HG03066 (cell line): ENCODE measurements at regions not wholly inside any gene's neighbourhood (a gene's known extent, or its start where the extent isn't known, plus 50 kb on each side); places are given as distances from the start of the nearest gene placed in this dataset.

Experiments
- ATAC-seq: cut with Tn5 transposase; IDR thresholded peaks from one replicate; pipeline ENCODE4 v1.9.1; 2021; ENCODE audit warnings: low read depth; ENCODE audit not compliant: unreplicated experiment

DNA sequence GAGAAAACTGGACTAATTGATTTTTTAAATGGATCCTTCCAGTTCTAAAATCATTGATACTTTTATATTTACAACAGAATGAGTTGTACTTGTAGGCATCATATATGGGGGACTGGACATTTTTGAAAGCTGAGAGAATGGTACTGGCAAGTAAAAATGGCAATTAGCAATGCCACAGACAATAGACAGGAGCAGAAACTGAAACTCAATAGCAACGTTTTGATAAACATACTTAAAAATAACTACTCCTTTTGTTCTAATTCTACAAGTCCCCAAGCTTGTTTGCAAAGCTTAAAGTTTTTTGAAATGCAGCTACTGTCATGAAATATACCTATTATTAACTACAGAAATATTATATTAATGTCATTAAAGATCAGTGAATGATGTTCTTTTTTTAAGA lies 52.8 kb upstream of the FBXL7 start:
- no peak for ATAC-seq

DNA sequence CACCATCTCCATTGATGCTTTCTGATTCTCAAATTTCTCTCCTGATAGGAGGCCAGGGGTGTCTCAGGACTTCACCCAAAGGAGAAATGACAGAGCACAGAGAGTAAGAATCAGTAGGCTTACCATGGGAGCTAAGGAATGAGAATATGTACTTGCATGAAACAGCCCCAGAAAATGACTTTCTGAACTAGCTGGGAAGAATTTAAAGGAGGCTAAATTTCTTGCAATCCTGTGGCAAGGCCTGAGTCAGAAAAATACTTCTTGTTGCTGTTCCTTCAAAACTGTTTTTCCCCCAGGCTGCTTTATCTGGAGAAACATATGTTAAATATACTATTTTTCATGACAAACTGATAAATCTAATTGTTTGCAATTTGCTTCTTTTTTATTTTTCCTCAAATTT lies 53.4 kb upstream of the FBXL7 start:
- ATAC-seq, result no peak

DNA sequence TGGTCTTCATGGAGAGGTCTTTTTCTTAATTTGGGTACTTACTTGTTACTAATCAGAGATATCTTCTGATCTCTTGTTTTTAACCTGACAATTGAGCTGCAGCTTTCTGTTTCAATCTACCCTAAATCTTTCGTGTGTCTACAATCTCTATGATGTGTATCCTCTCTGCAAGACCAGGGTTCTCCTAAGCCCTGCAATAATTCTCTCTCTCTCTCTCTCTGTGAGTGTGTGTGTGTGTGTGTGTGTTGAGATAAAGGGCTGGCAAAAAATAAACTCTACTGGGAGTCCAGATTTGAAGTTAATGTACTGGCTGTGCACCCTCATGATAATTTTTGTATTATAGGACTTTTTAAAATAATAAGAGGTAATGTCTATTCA lies 57.8 kb upstream of the FBXL7 start:
- ATAC-seq, result no peak

GRCh38 chr5:15441433-15442192 lies 58.4 kb upstream of the FBXL7 start:
- ATAC-seq, result no peak

DNA sequence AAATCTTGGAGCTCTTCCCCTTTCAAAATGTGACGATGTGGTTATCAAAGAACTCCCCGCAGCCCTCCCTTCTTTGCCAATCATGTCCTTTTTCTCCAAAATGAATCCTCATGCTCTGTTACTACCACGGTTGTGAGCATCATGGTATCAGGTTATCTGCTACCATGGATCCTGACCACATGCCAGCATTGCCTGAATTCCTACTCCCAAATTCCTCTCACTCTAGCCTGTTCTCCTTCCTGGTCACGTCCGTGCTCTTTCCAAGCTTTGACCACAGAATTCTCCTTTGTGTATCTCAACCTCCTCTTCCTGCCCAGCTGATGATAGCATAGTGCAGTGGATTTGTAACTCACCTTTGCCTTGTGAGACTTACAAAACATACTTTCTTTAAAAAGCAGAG lies 59.5 kb upstream of the FBXL7 start:
- ATAC-seq, result no peak

- ATAC-seq, result no peak
These were observed 60.2 kb upstream of the FBXL7 start for GRCh38 chr5:15439801-15440200.

- ATAC-seq, result no peak
These were observed 66.3 kb upstream of the FBXL7 start for GRCh38 chr5:15433709-15434108.

- no peak for ATAC-seq
These were observed 68.1 kb upstream of the FBXL7 start for GRCh38 chr5:15431923-15432322.

DNA sequence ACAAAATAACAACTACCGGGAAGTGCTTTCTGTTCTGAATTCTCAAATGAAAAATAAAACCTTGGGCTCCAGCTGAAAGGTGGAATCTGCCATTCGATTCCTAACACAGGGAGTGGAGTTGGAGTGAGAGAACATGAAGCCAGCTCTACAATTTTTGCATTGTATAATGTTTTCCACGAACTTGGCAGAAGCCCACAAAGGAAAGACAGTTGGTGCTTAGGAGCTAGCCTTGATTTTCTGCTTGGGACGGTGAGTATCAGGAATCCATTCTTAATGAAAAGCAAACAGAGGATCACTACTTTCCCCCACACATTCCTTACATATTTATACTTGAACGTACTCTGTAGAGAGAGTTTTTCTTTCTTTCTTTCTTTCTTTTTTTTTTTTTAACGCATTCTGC lies 74.2 kb upstream of the FBXL7 start:
- ATAC-seq, result no peak

- no peak for ATAC-seq
These were observed 75.2 kb upstream of the FBXL7 start for GRCh38 chr5:15424769-15425168.

DNA sequence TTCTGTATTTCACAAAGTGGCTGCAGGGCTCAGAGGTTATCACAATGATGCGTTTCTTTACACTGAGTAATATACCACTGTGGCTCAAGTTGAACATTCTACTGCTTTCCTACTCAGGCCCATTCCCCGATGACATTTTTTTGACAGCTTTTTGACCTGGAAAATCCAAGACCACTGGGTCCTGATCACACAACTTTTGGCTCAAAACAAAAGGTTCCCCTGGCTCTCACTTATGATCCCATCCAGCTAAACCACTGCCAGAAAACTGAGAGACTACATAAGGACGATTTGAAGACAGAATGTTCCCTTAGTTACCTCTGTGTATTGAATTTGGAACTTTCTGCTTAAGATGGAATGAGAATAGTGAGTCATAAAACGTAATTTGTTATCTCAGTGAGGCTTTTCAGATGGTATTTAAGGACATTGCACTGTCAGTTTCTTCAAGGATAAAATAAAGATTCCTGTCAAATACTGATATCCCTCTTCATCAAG lies 78.0 kb upstream of the FBXL7 start:
- no peak for ATAC-seq

DNA sequence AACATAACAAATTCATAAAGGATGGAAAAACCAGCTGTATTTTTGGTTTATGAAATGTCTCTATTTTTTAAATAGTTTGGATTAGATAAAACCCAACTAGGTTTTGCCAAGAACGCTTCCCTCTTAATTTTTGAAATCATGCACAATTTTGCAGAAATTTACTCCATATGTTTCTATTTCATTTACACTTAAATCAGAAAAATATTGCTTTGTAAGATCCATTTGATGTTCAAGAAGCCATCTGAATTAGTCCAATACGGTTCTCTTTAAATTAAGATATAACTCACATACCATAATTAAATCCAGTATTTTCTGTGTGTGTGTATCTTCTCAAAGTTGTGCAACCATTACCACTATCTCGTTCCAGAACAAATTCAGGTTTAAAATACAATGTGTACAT lies 78.6 kb upstream of the FBXL7 start:
- no peak for ATAC-seq

GRCh38 chr5:15420201-15420600 lies 79.8 kb upstream of the FBXL7 start:
- ATAC-seq, result no peak

- ATAC-seq, result no peak
These were observed 82.8 kb upstream of the FBXL7 start for GRCh38 chr5:15417156-15417555.

DNA sequence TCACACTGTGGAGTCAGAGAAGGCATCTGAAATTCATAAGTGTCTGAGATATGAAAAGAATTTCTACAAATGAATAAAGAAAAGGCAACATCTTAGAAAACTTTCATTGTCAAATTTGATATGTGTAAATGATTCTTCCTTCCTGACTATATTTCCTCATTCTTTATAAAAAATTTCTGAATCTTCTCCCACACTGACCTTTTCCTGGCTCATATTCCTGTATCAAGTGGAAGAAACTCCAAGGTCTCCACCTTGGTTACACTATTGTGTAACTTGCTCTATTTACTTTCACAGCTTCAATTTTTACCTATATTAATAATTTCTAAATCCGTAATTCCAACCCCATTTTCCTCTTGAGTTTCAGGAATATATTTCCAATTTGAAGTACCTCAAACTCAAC lies 93.5 kb upstream of the FBXL7 start:
- ATAC-seq, result no peak

DNA sequence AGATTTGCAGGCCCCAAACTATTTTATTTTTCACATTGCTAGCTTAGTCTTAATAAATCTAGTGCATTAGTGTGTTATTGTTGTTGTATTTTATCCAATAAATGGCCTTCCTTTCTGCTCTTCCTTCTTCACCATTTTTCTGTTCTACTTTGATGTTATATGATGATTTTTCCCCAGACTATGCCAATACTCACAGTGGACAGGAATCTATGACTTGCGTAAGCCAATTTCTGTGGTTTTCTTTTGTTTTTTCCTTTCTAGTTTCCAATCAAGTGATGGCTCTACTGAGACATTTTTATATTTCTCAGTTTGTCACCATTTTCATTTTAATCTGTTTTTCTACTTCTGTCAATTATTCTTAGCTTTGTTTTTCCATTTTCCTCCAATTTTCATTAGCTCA lies 106.8 kb upstream of the FBXL7 start:
- no peak for ATAC-seq

DNA sequence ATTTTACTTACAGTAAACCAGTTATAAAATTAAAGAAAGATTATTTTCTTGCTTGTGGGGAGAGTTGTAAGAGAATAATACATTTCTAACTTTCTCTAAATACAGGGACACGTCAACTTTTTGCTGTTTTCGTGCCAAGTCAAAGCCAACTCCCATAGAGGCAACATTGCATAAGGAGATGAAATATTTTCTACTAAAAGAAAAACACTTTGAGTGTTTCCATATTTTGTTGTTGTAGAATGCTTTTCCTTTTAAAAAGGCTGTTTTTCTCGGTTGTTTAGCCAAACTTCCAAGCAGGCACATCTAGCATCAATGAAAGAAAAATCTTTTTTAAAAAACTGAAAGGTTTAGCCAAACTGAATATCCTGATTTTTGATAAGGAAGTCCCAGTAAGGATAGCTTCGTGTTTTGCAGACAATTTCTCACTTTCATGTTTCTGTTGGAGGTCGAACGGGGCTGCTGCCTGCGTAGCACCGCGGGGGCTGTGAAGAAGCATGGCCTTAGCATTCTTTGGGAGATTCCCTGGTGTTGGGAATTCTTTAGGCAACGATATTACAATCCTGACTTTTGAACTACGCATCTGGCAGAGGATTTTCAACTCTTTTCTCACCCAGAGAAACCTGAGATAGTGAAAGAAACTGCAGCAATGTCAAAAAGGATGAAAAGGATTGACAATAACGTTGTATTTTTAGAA lies 108.1 kb upstream of the FBXL7 start:
- no peak for ATAC-seq

DNA sequence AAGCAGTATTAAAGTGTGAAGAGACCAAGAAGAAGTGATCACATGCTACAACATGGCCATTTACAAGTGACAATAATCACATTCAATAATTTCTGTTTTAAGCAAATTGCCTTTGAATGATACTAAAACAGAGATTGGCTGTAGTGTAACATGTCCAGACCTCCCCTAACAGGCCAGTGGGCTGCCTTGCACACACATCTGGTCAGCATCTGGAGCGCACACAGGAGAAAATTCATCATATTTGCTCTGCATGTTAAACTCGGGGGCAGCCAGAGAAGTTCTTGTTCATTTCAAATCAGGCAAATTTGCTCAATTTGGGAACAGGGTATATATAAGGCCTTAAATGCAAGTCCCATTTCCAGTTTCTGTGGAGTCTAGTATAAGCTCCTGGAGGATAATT lies 111.1 kb upstream of the FBXL7 start:
- no peak for ATAC-seq

- no peak for ATAC-seq
These were observed 112.0 kb upstream of the FBXL7 start for GRCh38 chr5:15387931-15388524.

GRCh38 chr5:15386122-15386521 lies 113.9 kb upstream of the FBXL7 start:
- ATAC-seq, result no peak

- ATAC-seq, result no peak
These were observed 114.4 kb upstream of the FBXL7 start for GRCh38 chr5:15385553-15385952.

DNA sequence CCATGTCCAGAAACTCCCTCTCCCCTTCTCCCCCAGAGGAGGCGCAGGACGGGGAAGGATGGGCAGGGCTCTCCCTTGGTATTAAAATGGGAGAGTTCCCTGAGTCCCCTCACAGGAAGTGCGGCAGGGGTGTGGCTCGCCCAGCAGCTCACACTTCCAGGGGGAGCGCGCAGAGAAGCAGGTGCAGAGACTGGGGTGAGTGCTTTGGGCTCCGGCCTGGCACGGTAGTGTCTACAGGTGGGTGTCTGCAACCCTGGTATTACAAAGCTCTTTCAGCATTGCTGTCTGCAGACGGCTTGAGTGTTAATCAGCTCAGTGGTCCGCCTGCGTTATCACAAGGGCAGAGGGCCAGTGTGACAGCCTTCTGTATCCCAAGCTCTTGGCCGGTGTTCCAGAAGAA lies 114.9 kb upstream of the FBXL7 start:
- ATAC-seq, result no peak
